Ammon's horn (tissue), 1 donor: ENCODE measurements at regions not wholly inside any gene's neighbourhood (a gene's known extent, or its start where the extent isn't known, plus 50 kb on each side); places are given as distances from the start of the nearest gene placed in this dataset.

ENCODE experiments used
- DNase-seq: peaks from one replicate; pipeline ENCODE4 v3.0.0-alpha.2; 2016; ENCODE audit warnings: low spot score

- no peak for DNase-seq
Observed at GRCh38 chr4:14711259-14711658, 291.0 kb upstream of the CPEB2 start.

GRCh38 chr4:14716691-14717090, 285.6 kb upstream of the CPEB2 start:
- no peak for DNase-seq

- no peak for DNase-seq
Observed at GRCh38 chr4:14719053-14719452, 283.2 kb upstream of the CPEB2 start.

DNA sequence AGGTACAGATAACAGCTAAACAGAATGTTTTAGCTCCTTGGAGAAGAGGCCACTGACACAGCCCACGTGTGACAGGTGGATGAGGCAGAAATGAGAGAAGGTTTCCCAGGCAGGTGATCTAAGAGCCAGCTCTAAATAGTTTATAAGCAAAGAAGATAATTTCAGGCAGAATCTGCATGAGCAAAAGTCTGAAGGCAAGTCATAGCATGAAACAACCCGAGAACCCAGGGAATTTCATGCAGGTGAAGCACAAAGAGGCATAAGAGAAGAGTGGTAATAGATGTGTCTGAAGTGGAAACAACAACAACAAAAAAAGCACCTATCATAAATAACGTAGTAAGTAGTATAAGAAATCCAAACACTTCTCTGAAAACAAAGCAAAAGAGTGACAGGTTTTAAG, 275.8 kb upstream of the CPEB2 start:
- DNase-seq, result no peak

DNA sequence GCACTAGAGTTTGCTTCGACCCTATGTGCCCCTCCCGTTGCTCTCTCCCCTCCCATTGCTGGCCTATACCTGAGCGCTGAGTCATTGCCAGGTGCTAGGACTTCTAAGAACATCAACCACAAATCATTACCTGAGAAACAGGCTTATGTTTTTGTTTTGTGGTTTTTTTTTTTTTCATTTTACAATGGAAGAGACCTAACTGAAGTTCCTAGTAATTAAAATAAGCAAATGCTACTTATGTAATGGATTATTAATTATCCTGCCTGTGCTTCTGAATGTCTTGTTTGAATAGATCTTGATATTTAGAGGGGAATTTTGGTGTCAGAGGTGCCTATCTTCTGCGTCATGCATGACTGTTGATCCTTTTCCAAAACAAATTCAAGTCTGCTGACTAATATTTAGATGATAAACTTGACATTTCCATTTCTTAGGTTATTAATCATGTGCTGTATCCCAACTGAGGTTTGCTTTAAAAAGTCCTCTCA, 275.4 kb upstream of the CPEB2 start:
- DNase-seq, result no peak

DNA sequence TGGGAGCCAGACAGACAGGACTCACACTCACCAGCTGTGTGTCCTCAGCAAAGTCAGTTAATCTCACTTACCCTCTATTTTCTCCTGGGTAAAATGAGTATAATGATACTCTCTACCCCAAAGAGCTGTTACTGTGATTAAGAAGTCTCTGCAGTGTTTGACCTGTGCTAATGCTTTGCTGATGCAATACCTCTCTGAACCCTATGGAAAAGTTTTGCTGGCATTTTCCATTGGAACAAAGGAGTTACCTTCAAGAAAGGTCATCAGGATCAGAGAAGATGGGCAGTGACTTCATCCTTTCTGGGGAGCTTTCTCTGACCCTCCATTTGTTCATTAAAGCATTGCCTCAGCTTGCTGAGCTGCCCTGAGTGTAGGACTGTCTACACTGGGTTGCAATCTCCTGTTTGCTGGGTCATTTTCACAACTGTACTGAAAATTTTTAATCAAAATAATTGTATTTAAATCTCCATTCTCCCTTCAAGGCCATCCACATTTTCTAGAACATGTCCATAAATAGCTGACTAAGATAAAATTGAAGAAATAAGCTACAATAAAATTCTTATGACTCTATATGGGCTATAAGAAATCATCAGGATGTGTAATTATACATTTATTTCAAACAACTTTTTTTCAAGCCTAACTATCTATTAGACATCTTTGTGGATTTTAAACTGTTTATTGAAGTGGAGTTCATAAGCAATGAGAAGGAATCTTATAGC, 272.8 kb upstream of the CPEB2 start:
- DNase-seq, result no peak

DNA sequence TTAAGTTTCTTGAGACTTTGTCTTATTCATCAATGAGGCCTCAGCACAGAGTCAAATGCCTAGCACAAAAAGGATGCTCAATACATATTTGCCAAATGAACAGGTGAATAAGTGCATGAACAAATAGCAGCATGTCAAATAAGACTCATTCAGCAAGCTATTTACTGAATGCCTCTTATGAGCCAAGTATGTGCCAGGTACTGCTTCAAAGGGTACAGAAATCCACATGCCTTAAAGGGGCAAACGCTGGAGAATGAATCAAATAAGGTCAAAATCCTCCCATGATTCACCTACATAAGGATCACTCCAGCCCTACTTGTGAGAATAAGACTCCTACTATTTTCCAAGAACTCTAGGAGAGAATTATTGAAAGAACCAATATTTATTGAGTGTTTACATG, 260.2 kb upstream of the CPEB2 start:
- DNase-seq, result no peak

GRCh38 chr4:14743172-14743571, 259.1 kb upstream of the CPEB2 start:
- DNase-seq, result no peak

- DNase-seq, result no peak
Observed at GRCh38 chr4:14743601-14744000, 258.7 kb upstream of the CPEB2 start.

DNA sequence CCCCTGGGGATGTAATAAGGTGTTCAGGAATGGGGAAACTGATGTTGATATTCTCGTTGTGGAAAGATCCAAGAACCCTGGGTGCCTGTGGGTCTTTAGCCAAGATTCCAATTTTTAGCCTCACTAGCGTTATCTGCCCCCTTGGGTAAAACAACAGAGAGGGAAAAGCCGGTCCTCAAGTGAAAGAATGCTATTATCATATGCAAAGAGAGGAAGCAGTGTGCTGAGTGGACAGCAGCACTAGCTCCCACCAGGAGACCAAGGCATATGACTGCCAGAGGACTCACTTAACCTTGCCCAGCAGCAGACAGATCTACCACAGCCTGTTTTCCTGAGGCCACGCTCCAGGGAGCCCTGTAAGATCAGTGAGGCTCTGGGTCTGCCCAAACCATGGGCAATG, 257.9 kb upstream of the CPEB2 start:
- no peak for DNase-seq

GRCh38 chr4:14749910-14750309, 252.4 kb upstream of the CPEB2 start:
- DNase-seq, result peak; percentile 39

- no peak for DNase-seq
Observed at GRCh38 chr4:14752341-14753046, 249.8 kb upstream of the CPEB2 start.

DNA sequence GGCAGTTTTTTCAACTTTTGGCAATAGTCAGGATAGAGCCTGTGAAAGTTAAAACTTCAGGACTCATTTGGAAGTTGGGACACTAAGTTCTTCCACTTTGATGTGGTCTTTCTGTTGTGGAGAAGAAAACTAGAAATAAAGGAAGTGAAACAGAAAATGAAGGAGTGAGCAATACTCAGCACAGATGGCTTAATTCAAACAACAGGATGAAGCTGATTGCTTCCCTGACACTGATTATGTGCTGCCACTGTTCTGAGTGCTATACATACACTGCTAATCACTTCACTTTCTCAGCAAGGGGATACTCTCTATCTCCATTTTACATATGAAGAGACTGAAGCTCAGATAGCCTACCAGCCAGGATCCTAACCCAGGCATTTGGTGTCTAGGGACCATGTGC, 235.1 kb upstream of the CPEB2 start:
- no peak for DNase-seq

DNA sequence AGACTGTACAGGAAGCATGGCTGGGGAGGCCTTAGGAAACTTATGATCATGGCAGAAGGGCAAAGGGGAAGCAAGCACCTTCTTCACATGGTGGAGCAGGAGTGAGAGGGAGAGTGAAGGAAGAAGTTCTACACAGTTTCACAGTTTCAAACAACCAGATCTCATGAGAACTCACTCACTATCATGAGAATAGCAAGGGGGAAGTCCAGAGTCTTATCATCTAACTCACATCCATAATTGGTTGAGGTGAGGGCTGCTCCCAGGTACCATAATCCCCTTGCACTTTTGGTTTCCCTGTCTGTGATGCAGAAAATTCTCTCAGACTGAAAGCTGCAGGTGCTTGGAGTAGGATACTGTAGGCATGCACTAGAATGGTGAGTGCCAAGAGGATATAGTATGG, 233.8 kb upstream of the CPEB2 start:
- no peak for DNase-seq

GRCh38 chr4:14769993-14770392, 232.3 kb upstream of the CPEB2 start:
- DNase-seq, result no peak

DNA sequence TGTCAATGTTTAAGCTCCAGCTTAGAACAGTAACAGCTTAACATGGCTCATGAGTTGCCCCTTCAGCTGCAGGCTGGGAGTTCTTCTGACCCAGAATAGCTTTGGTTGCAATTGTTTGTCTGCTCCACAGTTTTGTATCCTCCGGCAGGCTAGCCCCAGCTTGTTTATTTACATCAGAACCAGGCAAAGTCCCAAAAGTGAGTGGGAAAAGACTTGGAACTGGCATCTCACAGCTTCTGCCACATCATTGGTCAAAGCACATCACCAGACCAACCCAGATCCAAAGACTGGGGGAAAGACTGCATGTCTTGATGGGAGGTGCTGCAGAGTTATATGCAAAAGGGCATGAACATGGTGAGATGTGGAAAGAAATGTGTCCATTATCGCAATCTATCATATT, 231.2 kb upstream of the CPEB2 start:
- DNase-seq, result peak; percentile 44

GRCh38 chr4:14771504-14772175, 230.6 kb upstream of the CPEB2 start:
- DNase-seq, result no peak

GRCh38 chr4:14772388-14772787, 229.9 kb upstream of the CPEB2 start:
- DNase-seq, result no peak

GRCh38 chr4:14783011-14783877, 219.0 kb upstream of the CPEB2 start:
- DNase-seq, result no peak

DNA sequence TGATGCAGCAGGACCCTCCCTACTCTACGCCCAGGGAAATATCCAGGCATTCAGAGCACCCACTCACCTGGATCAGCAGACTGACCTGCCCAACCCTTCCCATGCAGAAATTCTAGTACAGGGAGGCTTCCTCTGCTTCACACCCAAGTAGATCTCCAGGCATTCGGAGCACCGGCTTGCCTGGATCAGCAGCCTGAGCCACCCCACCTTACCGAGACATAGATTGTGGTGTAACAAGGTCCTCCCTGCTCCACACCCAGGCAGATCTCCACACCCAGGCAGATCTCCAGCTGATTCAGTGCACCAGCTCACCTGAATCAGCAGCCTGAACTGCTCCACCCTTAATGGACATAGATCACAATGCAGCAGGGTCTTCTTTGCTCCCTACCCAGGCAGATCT, 215.1 kb upstream of the CPEB2 start:
- DNase-seq, result no peak

GRCh38 chr4:14787894-14788293, 214.4 kb upstream of the CPEB2 start:
- no peak for DNase-seq

DNA sequence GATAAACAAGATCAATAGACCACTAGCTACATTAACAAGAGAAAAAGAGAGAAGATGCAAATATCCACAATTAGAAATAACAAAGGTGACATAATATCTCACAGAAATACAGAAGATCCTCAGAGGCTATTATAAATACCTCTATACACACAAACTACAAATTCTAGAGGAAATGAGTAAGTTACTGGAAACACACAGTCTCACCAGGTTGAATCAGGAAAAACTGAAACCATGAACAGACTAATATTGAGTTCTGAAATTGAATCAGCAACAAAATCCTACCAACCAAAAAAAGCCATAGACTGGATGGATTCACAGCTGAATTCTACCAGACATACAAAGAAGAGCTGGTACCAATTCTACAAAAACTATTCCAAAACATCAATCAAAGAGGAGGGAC, 211.8 kb upstream of the CPEB2 start:
- DNase-seq, result no peak
